GM19397 (cell line): ENCODE measurements at regions not wholly inside any gene's neighbourhood (a gene's known extent, or its start where the extent isn't known, plus 50 kb on each side); places are given as distances from the start of the nearest gene placed in this dataset.

ENCODE experiments used
- ATAC-seq: cut with Tn5 transposase; IDR thresholded peaks from one replicate; pipeline ENCODE4 v1.9.1; 2021; ENCODE audit warnings: mild to moderate bottlenecking, moderate library complexity; ENCODE audit not compliant: unreplicated experiment

DNA sequence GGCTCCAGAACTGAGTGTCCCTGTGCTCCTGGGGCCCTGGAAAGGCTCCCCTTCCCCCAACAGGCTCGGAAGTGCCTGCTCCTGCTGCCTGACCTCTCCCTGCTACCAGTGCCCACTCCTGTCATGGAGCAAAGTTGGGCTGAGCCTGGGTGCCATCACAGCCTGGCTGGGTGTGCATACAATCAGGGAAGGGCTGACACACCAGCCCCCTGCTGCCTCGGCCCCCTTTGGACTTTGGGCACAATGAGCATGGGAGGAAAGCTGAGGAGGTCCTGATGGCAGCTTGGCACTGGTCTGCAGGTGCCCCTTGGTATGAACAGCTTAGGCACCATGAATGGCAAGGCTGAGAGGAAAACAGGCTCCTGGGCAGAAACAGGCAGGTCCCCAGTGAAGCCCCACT is 405.0 kb downstream of the PID1 start:
- ATAC-seq = no peak

GRCh38 chr2:228864131-228864530 is 407.0 kb downstream of the PID1 start:
- no peak for ATAC-seq

DNA sequence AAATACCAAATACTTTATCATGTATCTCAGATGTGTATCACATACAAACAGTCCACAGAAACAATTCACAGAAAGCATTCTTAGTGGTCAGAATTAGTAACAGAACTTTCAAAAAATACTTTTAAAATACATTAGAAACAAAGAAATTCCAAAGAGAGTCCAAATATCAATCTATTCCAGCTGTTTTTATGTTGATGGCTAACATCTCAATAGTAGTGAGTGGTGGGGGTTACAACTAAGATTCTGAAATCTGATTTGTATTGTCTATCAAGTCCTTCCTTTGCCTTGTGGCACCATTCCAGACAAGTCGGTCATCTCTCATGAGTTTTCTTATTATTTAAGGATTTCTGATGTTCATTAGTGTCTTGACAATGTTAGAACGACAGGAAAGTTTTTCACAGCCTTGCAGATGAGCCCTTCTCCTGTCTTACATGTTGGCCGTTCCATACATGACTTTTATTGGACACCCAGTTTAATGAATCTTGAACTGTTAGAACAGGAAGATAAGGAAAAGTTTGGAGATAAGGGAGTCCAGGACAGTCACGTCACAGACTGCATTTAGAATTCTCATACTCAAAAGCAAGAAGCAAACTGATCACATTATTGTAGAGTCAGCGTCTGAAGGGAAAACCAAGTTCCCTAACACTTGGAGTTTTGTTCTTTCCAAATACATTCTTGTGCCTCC is 410.3 kb downstream of the PID1 start:
- ATAC-seq = no peak

DNA sequence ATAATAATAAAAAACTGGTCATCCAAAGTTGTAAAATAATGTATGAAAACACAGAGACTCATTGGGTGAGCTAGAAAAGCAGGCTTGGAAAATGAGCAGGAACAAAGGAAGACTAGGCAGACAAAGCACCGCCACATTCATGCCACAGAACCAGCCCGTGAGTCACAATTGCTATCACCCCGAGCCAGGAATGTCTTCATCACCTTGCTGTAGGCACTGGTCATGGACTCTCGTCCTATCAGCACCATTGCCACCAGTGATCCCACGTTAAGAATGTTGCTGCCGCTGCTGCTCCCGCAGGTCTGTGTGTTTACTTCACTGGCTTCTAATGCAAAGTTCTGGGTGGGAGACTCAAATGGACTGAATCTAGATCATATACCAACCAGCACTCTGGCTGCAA is 417.9 kb downstream of the PID1 start:
- no peak for ATAC-seq

- ATAC-seq = no peak
Measured at GRCh38 chr2:228848638-228849037, 422.4 kb downstream of the PID1 start.

GRCh38 chr2:228847684-228848083 is 423.4 kb downstream of the PID1 start:
- no peak for ATAC-seq

- no peak for ATAC-seq
Measured at GRCh38 chr2:228846161-228846560, 424.9 kb downstream of the PID1 start.

DNA sequence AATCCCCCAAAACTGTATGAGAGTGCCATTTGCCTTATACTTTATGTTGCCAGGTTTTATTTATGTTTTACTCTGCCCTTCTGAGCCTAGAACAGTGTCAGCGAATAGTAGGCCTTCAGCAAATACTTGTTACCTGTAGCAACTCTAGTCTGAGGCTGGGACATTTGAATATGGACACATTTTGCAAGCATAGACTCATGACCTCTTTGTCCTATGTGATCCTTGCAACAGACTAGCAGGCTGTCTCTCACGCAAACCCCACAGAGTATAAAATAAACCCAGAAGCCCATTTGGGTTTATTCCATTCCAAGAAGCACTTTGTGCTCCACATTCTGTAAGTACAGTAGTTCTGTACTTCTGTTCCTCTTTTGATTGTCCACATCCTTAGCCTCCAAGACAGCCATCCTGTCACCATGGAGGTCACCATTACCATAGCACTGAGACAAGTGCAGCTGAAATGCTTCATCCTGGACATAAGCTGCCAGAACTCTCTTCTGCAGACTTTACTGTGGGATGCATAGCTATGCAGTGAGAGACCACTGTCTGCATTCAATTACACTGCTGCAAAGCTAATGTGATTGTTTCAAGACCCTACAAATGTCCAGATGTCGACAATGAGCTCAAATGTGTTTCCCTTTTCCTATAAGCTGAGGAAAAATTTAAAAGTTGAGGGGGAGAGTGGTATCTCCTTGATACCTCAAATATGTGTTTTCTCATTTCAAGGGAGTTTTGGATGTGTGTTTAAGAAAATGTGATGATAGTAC is 425.7 kb downstream of the PID1 start:
- ATAC-seq = no peak

DNA sequence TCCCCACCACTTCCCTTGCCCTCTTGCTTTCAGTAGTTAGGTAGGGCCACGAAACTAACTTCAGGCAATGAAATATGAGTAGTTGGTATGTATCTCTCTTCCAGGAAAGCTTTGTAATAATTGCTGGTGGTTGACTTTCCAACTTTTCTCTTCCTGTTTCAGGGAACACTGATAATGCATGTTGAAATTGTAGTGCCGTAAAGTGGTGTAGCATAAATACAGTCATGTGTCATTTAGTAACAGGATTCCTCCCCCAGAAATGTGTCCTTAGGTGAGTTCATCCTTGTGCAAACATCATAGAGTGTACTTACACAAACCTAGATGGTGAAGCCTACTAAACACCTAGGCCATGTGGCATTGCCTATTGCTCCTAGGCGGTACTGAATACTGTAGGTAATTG is 429.2 kb downstream of the PID1 start:
- no peak for ATAC-seq

GRCh38 chr2:228841475-228841874 is 429.6 kb downstream of the PID1 start:
- ATAC-seq = no peak

DNA sequence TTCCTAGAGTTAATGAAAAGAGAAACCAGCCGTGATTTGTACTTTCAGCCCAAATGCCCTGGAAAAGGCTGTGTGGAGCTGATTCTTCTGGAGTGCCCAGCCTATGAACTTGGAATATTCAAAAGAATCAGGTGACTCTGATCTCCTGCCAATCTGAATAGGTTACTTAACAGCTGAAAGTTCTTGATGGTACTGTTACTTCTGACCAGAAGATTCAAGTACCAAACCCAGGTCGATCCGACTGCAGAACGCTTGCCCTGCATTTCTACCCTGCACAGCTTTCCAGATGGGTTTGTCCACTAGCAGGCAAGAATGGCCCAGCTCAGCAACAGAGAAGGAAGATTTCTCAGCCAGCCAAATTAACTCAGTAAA is 430.4 kb downstream of the PID1 start:
- ATAC-seq = no peak

DNA sequence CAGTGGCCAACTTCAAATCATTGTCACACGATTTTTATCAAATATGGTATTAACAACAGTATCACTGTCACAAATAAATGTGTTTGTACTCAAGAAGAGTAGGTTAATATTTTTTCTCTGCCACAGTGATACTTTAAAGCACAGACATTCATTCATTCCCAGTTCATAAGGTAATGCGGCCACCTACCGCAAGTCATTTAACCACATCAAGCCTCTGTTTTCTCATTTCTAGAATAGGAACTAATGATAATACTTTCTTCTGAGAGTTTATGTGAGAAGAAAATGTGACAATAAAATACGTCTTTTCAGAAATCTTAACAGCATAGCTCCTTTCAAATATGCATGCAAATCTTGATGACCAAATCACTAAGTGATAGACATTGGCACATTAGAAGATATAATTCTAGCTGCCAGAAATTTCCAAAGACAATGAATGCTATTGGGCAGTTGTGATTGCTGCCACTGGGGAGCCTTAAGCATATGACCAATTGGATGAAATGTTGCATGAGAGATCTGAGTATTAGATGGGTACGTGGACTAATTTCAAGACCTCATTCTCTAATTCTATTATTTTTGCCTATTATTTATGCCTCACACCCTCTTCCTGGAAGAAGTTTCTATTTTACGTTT is 430.9 kb downstream of the PID1 start:
- ATAC-seq = no peak

DNA sequence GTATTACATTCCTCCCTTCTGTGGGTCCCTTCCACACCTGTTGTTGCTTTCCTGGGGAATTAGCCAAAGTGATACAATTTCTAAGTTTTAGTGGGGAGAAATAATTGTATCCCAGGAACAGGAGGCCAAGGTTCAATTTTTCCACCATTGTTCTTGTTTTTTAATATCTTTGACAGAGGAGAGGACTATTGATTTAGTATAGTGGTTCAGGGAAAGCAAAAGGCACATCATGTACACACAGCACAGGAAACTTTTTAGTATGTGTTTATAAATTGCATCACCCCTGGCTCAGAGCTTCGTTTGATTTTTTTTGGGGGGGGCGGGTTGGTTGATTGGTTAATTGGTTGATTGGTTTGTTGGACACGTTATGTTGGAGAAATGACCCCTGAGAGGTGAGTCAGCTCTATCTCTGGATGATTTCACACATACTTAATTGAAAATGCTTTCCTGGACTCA is 431.6 kb downstream of the PID1 start:
- no peak for ATAC-seq

DNA sequence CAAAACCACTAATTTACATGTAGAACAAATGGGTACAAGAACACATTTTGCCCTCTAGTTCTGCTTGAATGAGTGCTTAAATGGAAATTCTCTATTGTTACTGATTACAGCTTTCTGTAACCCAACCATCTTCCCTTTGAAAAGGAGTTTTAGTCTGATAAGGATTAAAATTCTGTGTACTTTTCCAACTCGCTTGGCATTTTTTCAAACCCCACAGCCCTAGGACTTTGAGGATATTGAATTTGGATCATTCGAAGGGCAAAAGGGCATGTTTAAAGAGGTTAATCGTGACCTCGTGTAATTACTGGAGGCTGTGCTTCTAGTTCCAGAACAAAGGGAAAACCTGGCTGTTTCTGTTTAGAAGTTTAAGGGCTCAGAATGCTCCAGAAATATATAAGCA is 432.3 kb downstream of the PID1 start:
- ATAC-seq = no peak

- no peak for ATAC-seq
Measured at GRCh38 chr2:228828397-228828796, 442.7 kb downstream of the PID1 start.

DNA sequence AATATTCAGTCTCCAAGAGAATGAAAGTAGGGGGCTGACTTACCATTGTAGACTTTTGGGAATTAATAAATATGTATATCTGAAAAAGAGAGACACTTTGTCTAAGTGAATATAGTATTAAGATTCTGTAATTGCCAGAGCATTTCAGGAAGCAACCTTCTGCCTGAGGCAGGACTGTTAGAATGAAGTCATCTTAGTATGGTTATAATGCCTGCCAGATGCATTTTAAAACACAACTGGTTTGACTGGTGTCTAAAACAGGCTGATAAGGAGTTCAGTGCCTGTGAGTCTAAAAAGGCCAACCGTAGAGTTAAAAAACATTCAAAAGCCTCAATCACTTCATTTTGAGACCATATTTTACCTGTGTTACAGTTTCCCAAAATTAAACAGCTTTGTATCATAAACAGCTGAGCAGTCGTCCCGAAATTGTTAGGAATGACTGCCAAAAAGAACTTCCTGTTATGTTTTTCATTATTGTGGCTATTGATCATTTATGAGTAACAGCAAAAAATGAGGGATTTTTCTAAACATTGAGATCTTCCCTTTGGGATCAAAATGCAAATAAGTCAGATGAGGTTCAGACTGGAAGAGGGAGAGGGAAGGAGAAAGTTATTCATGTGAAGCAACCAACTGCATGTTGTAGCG is 443.9 kb downstream of the PID1 start:
- no peak for ATAC-seq

- ATAC-seq = no peak
Measured at GRCh38 chr2:228819701-228820100, 451.4 kb downstream of the PID1 start.

GRCh38 chr2:228802181-228803071 is 468.7 kb downstream of the PID1 start:
- ATAC-seq = no peak

DNA sequence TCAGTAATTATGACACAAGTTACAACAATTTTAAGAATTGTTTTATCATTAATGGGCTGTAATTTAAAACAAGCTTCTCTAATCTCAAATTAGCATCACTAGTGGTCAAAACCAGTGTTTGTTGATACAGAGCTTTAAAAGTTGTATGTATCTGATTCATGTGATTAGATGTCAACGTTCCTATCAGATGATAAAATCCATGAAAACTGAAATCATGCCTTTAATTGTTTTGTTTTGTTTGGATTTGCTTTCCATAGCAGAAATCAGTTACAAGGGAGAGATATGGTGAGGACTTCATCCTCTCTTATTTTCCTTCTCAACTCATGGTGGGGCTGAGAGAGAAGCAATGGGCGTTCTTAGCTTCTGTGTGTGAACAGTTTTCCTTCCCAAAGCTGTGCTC is 469.6 kb downstream of the PID1 start:
- ATAC-seq = no peak

GRCh38 chr2:228799208-228799588 is 471.9 kb downstream of the PID1 start:
- ATAC-seq = no peak
